ENCODE measurements at regions not wholly inside any gene's neighbourhood (a gene's known extent, or its start where the extent isn't known, plus 50 kb on each side); places are given as distances from the start of the nearest gene placed in this dataset.
"Not testable (repeated sequence)": the region's sequence is repeated elsewhere in the genome, so short reads cannot be mapped to it uniquely, and the experiment has no call there.

DNA sequence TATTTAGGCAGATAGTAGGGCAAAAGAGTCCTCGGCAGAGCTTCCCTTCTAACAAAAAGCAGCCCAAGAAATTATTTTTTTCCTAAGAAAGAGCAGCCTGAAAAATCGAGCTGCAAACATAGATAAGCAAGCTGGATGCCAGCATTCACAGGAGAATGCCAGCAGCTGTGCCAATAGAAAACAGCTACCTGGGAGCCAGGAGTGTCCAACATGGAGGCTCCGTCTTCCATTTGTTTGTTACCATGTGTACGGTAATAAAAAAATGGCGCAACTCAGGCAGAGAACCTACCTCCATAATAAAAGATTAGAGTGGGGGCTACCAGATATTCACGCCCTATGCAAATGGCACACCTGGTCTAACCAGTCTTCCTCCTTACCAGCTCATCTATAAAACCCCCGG lies 77.6 kb upstream of the IPO5 start:
- DNase-seq (ENCODE audit: low spot score): no peak

DNA sequence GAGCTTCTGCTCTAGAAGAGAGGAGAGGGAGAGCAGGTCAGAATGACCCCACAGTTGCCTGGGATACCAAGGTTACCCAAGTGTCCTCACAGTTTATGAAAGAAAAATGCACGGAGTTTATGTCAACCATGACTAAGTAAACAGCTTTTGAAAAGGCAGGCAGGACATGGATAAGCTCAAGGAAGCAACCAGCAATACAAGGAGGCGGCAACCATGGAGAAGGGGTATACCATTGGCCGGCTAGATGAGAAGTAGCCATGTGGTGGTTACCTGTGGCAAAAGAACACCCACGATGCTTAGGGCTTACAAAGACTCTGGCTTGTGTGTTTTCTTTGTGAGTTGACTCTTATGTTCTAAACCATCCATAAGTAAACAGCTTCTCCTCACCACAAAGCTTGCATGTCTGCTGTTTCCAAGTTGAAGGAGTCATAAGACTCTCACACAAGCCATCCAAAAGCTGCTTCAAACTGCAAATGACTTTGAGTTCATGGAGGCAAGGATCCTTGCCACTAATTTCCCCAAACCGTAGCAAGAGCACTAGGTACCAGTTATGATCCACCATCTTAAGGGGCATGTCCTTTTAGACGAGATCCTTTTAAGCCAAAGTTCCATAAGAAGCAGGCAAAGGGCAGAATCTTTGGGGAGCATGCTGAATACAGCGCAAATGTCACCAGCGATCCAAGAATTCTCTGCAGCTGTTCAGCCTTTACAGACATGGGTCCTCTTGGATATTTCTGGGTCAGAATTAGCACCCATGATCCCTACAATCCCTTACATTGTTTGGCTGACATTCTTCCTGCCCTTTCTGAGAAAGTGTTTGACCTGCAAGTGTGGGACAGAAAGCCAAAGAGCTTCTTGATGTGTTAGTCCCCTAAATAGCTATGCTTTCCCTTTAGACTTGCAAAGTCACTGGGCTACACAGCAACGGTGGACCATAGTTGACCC lies 74.8 kb upstream of the IPO5 start:
- no peak for DNase-seq (ENCODE audit: low spot score)

DNA sequence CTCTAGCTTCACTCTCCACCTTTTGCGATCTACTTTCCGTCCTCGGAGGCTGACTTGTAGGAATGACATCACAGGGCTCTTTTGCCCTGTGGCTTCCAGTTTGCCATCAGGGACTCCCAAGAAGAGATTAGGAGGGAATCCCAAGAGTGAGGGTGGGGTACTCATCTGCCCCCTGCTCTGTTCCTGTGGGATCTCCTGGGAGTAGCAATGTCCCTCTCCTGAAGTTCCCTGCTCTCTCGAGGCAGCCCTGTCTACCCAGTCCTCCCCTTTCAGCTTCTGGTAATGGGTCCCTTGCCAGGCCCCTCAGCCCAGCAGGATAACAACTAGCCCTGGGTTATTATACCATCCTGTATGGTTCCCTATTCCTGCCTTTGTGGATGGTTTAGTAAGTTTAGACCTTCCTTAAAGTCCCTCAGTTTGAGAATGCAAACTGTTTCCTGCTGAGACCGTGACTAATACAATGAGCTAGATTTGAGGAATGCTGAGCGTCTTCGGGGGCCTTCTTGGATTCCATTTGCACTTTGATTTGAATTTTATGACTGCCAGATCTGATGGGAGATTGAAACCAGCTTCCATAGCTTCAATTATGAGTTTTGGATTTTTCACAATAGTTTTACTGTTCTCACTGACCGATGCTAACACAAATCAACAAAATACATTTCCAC lies 73.7 kb upstream of the IPO5 start:
- DNase-seq (ENCODE audit: low spot score): no peak

DNA sequence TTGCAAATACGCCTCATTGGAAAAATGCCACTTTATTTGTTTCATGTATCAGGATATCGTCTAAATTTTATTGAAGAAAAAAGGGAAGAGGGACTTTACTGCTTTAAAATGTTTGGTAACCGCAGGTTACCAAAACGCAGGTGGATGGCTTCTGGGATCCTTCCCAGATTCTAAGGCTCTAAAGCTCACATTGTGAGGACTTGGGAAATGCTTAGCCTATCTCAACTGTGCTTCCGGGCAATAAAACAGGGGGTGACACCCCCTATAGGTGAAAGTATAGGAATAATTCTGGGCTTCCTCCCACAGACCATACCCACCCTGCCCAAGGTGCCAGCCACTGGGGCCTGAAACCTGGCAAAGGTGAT lies 73.2 kb upstream of the IPO5 start:
- no peak for DNase-seq (ENCODE audit: low spot score)

DNA sequence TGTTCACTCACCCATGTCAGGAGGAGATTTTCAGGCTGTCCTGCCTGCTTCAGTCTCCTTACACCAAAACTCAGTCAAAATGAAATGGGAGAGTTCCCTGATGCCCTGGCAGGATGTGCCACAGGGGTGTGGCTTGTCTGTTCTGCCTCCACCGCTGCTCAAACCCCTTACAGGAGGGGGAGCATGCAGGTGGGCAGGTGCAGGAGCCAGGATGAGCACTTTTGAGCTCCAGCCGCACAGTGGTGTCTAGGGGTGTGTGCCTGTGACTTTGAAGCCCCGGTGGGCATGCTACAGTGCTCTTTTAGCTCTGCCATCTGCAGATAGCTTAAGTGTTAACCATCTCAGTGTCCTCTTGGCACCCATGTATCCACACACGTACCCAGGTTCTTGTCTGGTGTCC lies 71.9 kb upstream of the IPO5 start:
- DNase-seq (ENCODE audit: low spot score): no peak

DNA sequence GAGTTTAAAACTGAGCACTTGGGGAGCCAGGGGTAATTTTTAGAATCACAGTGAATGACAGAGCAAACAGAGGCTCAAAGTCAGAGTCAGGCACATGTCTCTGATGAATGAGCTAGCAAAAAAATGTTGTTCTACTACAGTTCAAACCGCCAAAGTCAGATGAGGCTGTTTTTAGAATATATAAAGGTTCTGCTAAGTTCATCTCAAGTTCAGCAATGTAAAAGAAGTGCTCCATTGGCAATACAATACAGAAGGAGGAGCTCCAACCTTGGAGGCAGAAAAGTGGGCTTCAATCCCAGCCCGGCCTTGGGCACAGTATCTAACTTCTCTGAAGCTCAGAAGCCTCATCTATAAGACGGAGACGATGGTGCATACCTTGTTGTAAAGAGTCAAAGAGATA lies 70.1 kb upstream of the IPO5 start:
- no peak for DNase-seq (ENCODE audit: low spot score)

DNA sequence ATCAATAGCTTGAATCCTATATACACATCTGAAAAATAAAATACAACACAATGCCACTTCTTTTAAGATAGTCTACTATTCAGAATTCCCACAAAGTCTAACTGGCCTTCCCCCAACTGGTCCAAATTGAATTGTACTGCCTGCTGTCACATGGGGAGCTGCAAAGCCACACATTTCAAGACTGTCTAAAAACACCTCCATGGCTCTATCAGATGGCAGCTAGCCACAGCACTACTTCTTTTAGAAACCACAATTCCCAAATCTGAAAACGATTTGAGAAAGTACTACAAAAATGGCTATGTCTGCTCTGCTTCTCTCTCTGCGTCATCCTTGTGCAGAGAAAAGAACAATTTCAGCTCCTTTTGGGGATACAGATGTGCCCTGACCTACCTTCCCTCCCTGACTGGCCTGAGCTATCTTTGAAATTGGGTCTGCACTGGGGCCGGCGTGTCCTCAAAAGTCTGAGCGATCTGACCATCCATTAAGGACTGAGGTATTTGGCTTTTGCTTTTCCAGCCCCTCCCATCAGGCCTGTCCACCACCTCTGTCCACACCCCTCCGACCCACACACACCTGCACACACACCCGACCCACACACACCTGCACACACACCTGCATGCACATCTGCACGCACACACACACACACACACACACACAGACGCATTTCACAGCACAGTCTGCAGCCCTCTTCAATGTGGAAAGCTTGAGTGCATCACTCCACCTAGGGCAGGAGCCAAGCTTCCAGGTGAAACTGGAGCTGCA lies 68.6 kb upstream of the IPO5 start:
- no peak for DNase-seq (ENCODE audit: low spot score)

DNA sequence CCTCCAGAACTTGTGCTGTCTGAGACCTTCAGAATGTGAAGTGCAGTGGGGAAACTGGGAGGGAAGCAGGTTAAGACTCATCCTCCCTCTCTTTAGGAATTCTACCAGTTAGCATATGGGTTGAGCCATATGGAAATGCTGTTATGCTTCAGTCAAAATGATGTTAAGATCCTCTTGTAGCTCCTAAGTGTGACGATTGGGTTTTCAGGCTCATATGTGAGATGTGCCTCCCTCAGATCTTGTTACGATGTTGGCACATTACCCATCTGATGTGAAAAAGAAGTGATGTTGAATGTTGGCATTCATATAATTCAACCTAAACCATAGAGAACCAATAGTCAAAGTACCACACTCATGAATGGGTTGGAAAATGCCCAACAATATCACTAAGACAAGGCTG lies 67.8 kb upstream of the IPO5 start:
- DNase-seq (ENCODE audit: low spot score): no peak

DNA sequence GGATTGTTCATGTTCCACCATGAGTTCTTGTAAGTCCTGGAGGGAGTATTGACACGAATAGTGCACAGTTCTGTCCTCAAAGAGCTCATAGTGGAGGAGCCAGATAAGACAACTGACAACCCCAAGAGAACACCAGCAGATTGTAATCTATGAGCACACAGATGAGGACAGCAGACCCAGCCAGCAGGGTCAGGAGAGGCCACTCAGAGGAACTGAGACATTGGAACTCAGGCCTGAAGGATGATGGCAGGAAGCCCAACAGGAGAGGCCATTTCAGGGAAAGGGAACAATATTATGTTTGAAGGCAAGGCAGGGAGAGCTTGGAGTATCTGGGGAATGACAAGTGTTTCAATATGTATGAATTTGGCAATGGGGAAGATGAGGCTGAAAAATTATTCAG lies 63.7 kb upstream of the IPO5 start:
- no peak for DNase-seq (ENCODE audit: low spot score)

DNA sequence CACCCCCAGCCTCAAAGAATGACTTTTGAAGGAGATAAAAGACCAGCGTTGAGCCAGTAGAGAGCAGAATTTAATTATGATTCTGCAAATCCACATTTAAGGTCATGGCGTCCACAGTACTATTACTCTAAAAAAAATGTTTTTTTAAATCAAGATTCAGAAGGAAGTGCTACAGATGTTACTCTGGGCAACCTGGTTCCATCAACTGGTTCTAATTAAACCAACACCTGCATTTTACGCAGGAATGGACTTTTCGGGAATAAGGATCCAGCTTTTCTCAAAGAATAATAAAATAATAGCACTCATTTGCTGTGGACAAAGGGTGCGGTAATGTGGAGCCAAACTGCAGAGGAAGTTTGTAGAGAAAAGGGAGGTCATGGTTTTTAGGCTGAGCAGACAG lies 62.9 kb upstream of the IPO5 start:
- no peak for DNase-seq (ENCODE audit: low spot score)

DNA sequence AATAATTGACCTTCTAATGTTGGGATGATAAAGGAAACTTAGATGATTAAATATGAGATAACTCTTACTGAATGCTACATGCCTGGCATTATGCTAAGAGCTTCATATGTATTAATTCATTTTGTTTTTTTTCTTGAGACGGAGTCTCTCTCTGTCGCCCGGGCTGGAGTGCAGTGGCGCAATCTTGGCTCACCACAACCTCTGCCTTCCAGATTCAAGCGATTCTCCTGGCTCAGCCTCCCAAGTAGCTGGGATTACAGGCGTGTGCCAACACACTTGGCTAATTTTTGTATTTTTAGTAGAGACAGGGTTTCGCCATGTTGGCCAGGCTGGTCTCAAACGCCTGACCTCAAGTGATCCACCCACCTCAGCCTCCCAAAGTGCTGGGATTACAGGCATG lies 61.5 kb upstream of the IPO5 start:
- not testable (repeated sequence) for DNase-seq (ENCODE audit: low spot score)

DNA sequence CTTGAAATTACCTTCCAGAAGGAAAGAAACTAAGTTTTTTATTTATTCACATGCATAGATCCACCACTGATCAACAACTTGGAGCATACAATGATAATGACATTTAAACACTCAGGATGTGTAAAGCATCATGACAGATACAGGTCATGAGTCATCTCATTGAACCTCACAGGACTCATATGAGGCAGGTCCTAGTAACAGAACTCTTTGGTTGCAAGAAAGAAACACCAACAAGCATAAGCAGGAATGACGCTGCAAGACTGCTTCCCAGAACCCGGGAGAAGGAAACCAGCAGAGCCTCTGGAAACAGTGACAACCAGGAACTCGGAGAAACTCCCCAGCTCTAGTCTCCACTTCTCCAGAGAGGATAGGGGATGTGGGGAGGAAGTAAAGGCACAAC lies 60.8 kb upstream of the IPO5 start:
- DNase-seq (ENCODE audit: low spot score): no peak

DNA sequence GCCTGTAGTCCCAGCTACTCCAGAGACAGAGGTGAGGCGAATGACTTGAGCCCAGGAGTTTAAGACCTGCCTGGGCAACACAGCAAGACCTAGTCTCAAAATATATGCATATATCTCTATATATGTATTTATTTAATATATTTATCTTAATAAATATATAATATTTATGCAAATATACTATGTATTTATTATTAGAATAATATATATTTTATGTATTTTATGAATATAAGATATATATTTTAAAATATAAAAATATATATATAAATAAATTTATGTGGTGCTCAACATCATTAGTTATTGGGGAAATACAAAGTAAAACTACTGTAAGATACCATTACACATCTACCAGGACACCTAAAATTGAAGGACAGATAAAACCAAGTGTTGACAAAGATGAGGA lies 58.1 kb upstream of the IPO5 start:
- no peak for DNase-seq (ENCODE audit: low spot score)

DNA sequence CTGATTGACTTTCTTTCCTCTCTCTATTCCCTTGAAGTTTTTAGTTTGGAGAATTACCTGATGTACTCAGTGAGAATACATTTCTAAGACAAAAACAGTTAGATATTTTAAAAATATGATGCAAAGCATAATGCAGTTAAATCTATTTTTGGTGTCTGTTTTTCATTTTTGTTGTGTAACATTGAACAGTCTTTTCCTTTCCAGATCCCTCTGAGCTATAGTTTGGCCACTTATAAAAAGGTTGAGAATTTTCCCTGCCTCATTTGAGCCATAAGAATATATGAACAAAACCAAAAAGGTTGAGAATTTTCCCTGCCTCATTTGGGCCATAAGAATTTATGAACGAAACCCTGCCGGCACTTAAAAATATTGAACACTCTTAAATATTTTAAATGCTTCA lies 57.0 kb upstream of the IPO5 start:
- DNase-seq (ENCODE audit: low spot score): no peak

DNA sequence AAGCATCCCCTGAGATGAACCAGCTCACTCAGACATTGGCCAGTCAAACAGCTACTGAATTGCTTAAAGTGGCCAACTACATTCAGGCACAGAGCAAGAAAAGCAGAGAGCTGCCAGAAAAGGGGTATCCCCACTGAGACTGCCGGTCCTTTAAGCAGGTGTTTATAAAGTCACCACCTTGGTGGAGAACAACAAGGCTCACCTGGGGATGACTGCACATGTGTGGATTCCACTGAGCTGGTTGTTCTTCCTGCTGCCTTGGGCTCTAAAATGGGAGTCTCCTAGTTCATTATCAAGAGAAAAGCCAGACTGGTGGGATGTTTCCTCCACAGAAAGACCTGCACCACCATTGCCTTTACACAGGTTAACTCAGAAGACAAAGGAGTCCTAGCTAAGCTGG lies 51.8 kb upstream of the IPO5 start:
- no peak for DNase-seq (ENCODE audit: low spot score)

All from iPS-NIHi11 (cell line).